GM19395 (cell line): ENCODE measurements at regions not wholly inside any gene's neighbourhood (a gene's known extent, or its start where the extent isn't known, plus 50 kb on each side); places are given as distances from the start of the nearest gene placed in this dataset.
A peak's percentile ranks its signal among the peaks of the same experiment; 100 is the strongest.
"Not testable (repeated sequence)": the region's sequence is repeated elsewhere in the genome, so short reads cannot be mapped to it uniquely, and the experiment has no call there.

Experiments used
- ATAC-seq: cut with Tn5 transposase; IDR thresholded peaks from one replicate; pipeline ENCODE4 v1.9.1; 2021; ENCODE audit warnings: mild to moderate bottlenecking, moderate library complexity; ENCODE audit not compliant: unreplicated experiment

DNA sequence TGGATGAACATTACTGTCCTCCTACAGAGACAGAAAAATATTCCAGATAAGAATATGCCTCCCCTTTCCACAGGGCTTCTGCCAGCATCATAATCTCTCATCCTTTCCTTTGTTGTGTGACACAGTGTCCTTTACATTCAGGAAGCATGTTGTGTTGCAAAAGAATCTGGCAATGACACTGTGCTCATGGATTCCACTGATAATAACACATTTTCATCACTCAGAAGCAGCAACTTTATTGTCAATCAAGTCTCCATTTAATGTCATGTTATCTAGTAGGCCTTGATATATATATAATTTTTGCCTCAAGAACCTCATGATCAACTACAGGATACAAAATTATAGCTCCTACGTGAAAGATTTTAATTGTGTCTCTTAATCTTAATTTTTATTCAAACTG, 833.9 kb downstream of the FSTL5 start:
- ATAC-seq: no peak

- no peak for ATAC-seq
Measured at GRCh38 chr4:161321706-161322105, 842.1 kb downstream of the FSTL5 start.

DNA sequence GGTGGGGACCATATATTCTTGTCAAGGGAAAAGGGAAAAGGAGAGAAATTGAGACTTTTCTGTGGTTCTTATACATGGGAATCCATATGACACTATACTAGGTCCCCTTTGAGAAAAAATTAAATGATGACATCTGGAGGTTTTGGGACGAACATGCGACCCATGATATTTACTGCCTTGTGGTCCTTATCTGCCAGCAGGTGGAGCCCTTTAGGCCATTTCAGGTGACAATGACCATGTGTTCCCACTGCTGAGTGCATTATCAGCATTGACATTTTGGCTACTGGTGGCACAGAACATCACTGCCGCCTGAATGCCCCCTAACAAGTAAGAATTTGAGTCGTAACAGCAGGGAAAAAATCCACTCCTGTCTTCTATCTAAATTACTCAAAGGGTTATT, 843.4 kb downstream of the FSTL5 start:
- peak; percentile 76 for ATAC-seq

DNA sequence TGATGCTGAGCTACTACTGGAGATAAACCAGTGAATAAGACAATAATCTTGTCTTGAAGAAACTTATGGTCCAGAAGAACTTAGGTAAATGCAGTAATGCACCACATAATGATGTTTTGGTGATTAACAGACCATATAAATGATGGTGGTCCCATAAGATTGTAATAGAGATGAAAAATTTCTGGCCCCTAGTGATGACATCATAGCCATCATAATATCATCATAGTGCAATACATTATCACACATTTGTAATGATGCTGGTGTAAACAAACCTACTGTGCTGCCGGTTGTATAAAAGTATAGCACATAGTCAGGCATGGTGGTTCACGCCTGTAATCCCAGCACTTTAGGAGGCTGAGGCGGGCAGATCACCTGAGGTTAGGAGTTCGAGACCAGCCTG, 846.8 kb downstream of the FSTL5 start:
- no peak for ATAC-seq

- ATAC-seq: no peak
Measured at GRCh38 chr4:161314371-161314770, 849.4 kb downstream of the FSTL5 start.

GRCh38 chr4:161303551-161303950, 860.2 kb downstream of the FSTL5 start:
- ATAC-seq: no peak

DNA sequence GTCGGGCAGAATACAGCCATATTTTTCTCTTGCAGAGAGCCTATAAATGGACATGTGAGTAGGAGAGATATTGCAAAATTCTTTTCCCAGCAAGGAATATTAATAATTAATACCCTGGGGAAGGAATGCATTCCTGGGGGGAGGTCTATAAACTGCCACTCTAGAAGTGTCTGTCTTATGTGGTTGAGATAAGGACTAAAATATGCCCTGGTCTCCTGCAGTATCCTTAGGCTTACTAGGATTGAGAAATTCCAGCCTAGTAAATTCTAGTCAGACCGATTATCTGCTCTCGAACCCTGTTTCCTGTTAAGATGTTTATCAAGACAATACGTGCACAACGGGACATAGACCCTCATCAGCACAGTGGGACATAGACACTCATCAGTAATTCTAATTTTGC, 872.6 kb downstream of the FSTL5 start:
- ATAC-seq: no peak

DNA sequence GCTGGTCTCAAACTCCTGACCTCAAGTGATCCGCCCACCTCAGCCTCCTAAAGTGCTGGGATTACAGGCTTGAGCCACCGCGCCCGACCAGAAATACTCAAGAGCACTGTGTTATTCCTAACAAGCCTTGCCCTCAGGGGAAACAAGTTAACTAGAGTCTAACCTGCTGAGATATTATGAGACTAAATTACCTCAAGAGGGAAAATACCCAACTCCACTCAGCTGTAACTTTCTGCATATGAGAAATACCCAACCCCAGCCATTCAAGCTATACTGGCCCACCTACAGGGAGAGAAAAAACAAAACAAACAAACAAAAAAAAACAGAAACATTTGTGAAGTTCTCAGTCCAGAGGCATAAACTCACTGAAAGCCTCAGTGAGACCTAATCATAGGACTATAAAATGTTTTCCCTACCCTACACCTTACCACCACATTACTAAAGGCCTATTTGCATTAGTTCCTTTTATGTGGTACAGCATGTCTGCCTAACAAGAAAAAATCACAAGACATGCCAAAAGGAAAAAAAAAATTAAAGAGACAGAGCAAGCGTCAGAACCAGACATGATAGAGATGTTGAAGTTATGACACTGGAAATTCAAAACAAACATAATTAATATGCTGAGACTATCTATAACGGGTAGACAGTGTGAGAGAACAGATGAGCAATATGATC, 876.0 kb downstream of the FSTL5 start:
- ATAC-seq: no peak

- no peak for ATAC-seq
Measured at GRCh38 chr4:161285461-161285860, 878.3 kb downstream of the FSTL5 start.

GRCh38 chr4:161280929-161281328, 882.9 kb downstream of the FSTL5 start:
- no peak for ATAC-seq

DNA sequence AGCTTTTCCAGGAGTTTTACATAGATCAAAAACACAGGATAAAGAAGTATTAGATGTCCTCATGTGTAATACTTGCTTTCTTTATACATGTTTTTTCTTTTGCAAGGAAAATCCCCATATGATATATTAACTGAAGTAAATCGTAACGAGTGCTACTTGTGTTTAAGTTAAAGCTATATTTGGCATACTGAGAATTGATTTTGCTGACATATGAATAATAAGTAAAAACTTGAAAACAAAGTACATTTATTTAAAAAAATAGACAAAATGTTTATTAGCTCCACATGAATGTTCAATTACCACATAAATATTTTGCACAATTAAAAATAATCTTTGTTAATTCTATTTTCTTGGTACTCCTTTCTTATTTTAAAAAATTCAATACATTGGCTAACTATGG, 884.7 kb downstream of the FSTL5 start:
- no peak for ATAC-seq

GRCh38 chr4:161277150-161277787, 886.5 kb downstream of the FSTL5 start:
- not testable (repeated sequence) for ATAC-seq

GRCh38 chr4:161273607-161274006, 890.2 kb downstream of the FSTL5 start:
- no peak for ATAC-seq

- no peak for ATAC-seq
Measured at GRCh38 chr4:161260819-161261218, 903.0 kb downstream of the FSTL5 start.

- ATAC-seq: no peak
Measured at GRCh38 chr4:161256716-161257115, 907.1 kb downstream of the FSTL5 start.

GRCh38 chr4:161256172-161256571, 907.6 kb downstream of the FSTL5 start:
- ATAC-seq: no peak

GRCh38 chr4:161254375-161254774, 909.4 kb downstream of the FSTL5 start:
- no peak for ATAC-seq

DNA sequence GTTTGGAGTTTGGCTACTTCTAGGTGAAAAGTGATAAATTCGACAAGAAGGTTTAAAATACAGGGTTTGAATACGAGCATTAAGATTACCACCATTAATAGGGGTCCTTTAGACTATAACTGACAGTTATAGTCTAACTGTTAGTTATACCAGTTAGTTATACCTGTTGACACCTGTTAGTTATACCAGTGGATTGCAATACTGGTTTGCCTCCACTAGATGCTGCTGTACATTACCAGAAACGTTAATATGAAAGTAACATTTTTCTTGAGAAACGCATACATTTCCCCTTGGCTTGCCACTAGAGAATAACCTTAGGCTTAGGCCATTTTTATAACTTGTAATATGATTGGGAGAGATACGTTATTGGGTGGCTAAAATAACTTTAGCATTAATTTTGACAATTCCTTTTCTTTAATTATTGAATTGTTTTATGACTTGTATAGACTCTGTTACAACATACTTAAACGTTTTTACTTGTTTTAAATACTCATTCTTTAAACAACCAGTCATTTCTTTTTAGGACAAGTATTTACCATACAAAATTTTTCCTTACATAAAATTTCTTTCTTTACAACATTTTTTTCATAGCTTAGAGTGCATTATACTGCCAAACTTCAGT, 911.2 kb downstream of the FSTL5 start:
- peak; percentile 86 for ATAC-seq

DNA sequence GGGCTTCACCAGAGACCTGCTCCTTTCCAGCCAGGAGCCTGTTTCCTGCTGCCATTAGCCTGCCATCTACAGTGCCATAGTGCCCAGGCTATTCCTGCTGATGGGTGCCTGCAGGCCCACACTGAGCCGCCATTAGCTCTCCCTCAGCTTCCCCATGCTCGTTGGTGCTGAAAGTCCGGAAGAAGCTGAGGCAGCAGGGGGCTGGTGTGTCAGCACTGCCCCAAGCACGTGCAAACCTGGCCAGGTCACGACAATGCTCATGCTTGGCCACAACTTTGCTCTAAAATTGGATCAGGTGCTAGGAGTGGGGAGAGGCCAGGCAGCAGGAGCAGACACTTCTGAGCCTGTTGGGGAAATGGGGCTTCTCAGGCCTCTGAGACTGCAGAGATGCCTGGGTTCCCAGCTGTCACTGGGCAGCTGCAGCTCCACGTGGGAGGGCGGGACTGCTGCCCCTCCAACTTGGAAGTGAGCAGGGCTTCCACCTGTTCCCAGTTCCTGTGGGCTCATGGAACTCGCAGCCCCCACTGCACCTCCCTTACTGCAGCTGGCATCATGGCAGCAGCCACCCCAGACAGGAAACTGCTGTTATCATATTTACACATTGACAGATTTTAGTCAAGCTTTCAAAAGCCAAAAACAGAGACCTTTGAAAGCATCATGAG, 913.9 kb downstream of the FSTL5 start:
- no peak for ATAC-seq

DNA sequence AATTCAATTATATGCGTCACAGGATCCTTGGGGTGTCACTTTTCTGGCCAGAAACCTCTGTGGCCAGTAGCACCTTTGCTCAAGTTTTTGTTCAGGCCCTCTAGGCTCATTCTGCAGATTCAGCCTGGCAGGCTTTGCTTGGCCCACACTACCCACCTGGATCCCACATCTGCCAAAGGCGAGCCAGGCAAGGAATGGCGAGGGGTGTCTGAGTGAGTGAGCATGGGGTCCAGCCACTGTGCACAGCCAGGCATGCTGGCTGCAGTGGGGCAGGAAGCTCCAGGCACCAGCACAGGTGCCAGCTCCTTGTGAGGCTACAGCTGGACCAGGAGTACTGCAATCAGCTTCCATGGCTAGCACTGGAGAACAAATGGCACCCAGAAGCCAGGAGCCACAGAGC, 914.9 kb downstream of the FSTL5 start:
- no peak for ATAC-seq

DNA sequence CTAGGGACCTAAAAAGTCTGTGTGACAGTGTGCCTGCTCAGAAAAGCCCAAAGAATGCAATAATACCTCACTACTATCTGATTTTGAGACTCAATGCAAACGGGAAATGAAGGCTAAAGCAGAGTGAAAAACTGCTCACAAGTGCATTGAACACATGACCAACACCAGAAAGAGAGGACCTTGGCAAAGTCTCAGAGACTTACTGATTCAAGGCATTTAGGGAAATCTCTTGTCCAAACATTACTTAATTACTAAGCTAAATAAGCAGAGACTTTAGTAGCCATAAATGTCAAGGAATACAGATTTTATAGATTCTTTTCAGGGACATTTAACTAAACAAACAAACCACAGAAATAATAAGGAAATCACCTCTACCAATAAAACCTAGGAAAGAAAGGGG, 916.0 kb downstream of the FSTL5 start:
- ATAC-seq: no peak

GRCh38 chr4:161238033-161238432, 925.8 kb downstream of the FSTL5 start:
- ATAC-seq: no peak
